HUES64 (cell line): ENCODE measurements at regions not wholly inside any gene's neighbourhood (a gene's known extent, or its start where the extent isn't known, plus 50 kb on each side); places are given as distances from the start of the nearest gene placed in this dataset.
"Not testable (repeated sequence)": the region's sequence is repeated elsewhere in the genome, so short reads cannot be mapped to it uniquely, and the experiment has no call there.

Experiments
- H3K27ac ChIP-seq: 2 replicates; pipeline ENCODE4 v1.7.0; 2013; ENCODE audit warnings: low read depth, low read length, inconsistent platforms
- H3K27me3 ChIP-seq: 2 replicates; pipeline ENCODE4 v1.6.1; 2013; ENCODE audit warnings: mild to moderate bottlenecking, low read length; ENCODE audit not compliant: insufficient read depth
- H3K36me3 ChIP-seq: 2 replicates; pipeline ENCODE4 v1.6.1; 2013; ENCODE audit warnings: mild to moderate bottlenecking, low read length; ENCODE audit not compliant: insufficient read depth
- H3K4me1 ChIP-seq: 2 replicates; pipeline ENCODE4 v1.6.1; 2013; ENCODE audit warnings: mild to moderate bottlenecking, low read length, moderate library complexity; ENCODE audit not compliant: insufficient read depth
- H3K4me3 ChIP-seq: 2 replicates; pipeline ENCODE4 v1.5.1; 2013; ENCODE audit warnings: mild to moderate bottlenecking, low read length, moderate library complexity
- H3K9ac ChIP-seq: 2 replicates; pipeline ENCODE4 v1.6.1; 2013; ENCODE audit warnings: mild to moderate bottlenecking, low read depth, low read length
- H3K9me3 ChIP-seq: 2 replicates; pipeline ENCODE4 v1.6.1; 2013; ENCODE audit warnings: low read depth, low read length; ENCODE audit not compliant: insufficient read depth
- WGBS: fragments of 150-250, 120-280 bp; methylation state at CpG from one replicate; pipeline ENCODE4 v1.1.7; 2013; ENCODE audit warnings: missing lambda C conversion rate; 5-methylcytosine and 5-hydroxymethylcytosine counted together

DNA sequence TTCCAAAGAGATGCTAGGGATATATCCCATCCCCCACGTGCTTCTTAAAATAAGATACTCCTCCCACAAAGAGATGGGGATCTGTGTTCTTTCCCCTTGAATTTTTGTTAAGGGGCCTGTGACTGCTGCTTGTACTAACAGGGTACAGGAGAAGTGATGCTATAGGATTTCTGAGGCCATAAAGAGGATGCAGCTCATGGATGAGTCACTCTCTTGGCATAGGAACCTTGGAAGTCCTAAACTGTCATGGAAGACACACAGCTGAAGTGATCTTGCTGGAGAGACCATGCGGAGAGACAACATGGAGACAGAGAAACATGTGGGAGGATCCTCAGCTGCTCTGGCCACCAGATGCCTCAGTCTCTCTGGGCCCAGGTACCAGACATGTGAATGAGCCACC, 157.2 kb downstream of the S1PR1 start:
- Histone ChIP-seq H3K36me3 (no peaks in the 10 kb centered on the region), H3K27ac (no peak overlapping the region), H3K9ac (no peak overlapping the region), H3K4me1 (no peaks in the 10 kb centered on the region; the same call in 1 of the 2 replicates), H3K27me3 (no peaks in the 10 kb centered on the region), H3K9me3 (no peaks in the 10 kb centered on the region), H3K4me3 (no peak overlapping the region)
- WGBS, result 99% methylated on average over 1 of the region's 2 CpGs

DNA sequence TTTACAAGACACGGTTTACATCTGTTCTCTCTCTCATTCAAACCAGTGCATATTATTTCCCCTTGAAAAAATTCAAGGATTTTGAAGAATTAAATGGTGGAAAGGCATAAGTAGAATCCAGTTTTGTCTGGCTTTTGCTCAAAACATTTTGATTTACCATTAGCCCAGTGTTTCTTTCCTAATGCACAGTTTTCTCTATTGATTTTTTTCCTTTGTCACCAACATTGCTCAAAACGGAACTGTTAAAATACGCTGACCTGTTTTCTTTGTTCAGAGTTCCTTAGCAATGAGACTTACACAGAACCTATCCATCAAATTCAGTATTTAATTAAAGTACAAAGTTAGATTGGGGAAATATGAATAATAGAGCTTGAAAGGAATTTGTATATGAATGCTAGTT, 162.4 kb downstream of the S1PR1 start:
- H3K4me3 ChIP-seq, result no peak overlapping the region
- H3K9ac ChIP-seq, result no peak overlapping the region
- 99% methylated on average over 2 of the region's 3 CpGs for WGBS
- no peaks in the 10 kb centered on the region for H3K36me3 ChIP-seq
- no peaks in the 10 kb centered on the region for H3K27me3 ChIP-seq
- no peaks in the 10 kb centered on the region for H3K9me3 ChIP-seq
- H3K27ac ChIP-seq, result no peak overlapping the region
- H3K4me1 ChIP-seq, result no peaks in the 10 kb centered on the region

- Histone ChIP-seq H3K9me3 (no peaks in the 10 kb centered on the region), H3K36me3 (no peaks in the 10 kb centered on the region), H3K27ac (no peak overlapping the region), H3K27me3 (no peaks in the 10 kb centered on the region), H3K4me1 (no peaks in the 10 kb centered on the region), H3K4me3 (no peak overlapping the region), H3K9ac (no peak overlapping the region)
- WGBS, result 94% methylated on average over 4 of the region's 4 CpGs
These were observed 169.5 kb downstream of the S1PR1 start for GRCh38 chr1:101406271-101406670.

GRCh38 chr1:101406681-101407080, 169.9 kb downstream of the S1PR1 start:
- H3K4me1 ChIP-seq, result no peaks in the 10 kb centered on the region
- H3K9ac ChIP-seq, result no peak overlapping the region
- no peak overlapping the region for H3K27ac ChIP-seq
- no peaks in the 10 kb centered on the region for H3K36me3 ChIP-seq
- no CpG with 5 or more reads among the region's 1 CpG for WGBS
- H3K4me3 ChIP-seq, result no peak overlapping the region
- no peaks in the 10 kb centered on the region for H3K27me3 ChIP-seq
- no peaks in the 10 kb centered on the region for H3K9me3 ChIP-seq

DNA sequence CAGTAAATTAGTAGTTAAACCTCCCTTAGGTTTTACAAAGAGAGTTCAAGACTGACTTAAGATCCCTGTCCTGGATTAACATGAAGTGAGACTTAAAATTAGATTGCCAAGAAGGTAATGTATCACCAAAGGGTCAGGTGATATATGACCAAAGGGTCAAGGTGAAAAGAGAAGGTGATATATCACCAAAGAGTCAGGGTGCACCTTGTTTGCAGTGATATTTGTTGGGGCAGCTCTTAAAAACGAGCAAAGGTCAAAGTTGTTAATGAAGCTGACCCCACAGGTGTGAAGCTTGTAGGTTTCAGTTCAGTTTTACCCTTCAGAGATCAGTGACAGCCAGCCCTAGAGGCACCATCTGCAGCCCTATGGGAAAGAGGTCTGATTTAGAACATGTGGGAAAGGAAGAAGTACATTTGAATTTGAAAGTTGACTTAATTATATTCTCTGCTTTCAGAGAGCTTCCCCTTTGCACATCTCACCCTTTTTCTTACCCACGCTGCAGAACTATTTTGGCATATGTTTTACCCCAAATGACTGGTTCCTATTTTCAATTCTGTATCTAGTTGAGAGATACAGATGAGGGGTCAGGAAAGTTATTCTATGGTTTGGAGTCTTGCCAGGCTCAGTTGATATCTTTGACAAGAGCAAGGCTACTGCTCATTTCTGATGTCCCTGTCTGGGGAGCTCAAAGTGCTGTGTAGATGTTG, 170.8 kb downstream of the S1PR1 start:
- Histone ChIP-seq H3K4me3 (no peak overlapping the region), H3K36me3 (no peaks in the 10 kb centered on the region), H3K27ac (no peak overlapping the region), H3K9ac (no peak overlapping the region), H3K4me1 (no peaks in the 10 kb centered on the region), H3K27me3 (no peaks in the 10 kb centered on the region), H3K9me3 (no peaks in the 10 kb centered on the region)
- 86% methylated on average over 2 of the region's 2 CpGs for WGBS

- Histone ChIP-seq H3K36me3 (no peaks in the 10 kb centered on the region), H3K9ac (no peak overlapping the region), H3K9me3 (no peaks in the 10 kb centered on the region), H3K4me1 (no peaks in the 10 kb centered on the region), H3K27me3 (no peaks in the 10 kb centered on the region), H3K4me3 (no peak overlapping the region), H3K27ac (no peak overlapping the region)
- WGBS, result 100% methylated on average over 1 of the region's 1 CpG
These were observed 171.6 kb downstream of the S1PR1 start for GRCh38 chr1:101408212-101409042.

DNA sequence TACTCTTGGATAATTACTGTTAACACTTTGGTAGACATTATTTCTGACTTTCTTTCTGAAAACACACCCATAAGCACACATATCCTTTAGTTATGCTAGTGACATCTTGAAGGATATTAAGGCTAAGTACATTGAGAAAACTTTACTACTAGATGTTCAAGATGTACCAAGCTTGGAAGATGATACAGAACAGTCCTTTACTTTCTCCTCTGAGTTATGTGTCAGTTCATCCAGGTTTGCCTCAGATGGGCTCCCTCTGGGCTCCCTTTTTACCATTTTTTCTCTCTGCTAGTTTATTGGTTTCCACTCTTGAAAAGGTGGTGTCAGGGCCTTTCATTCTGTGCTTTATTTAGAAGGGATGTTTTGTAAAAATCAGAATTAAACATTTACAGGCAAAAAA, 172.3 kb downstream of the S1PR1 start:
- Histone ChIP-seq H3K4me3 (no peak overlapping the region), H3K27ac (no peak overlapping the region), H3K9ac (no peak overlapping the region), H3K27me3 (no peaks in the 10 kb centered on the region), H3K9me3 (no peaks in the 10 kb centered on the region), H3K4me1 (no peaks in the 10 kb centered on the region), H3K36me3 (no peaks in the 10 kb centered on the region)

GRCh38 chr1:101410048-101410878, 173.4 kb downstream of the S1PR1 start:
- WGBS, result 79% methylated on average over 3 of the region's 3 CpGs

DNA sequence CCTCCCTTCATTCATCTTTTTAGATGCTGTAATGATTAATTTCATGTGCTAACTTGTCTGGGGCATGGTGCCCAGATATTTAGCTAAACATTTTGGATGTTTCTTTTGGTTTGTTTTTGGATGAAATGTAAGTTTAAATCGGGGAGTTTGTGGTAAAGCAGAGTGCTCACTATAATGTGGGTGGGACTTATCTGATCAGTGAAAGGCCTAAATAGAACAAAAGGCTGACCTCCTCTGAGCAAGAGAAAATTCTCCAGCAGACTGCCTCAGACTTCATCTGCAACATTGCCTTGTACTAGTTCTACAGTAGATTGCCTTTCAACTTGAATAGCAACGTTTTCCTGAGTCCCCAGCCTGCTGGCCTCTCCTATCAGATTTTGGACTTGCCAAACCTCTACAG, 183.6 kb downstream of the S1PR1 start:
- Histone ChIP-seq H3K4me3 (no peak overlapping the region), H3K36me3 (no peaks in the 10 kb centered on the region), H3K9ac (no peak overlapping the region), H3K9me3 (peaks cover 3% of the 10 kb centered on the region; the same call in 1 of the 2 replicates), H3K4me1 (no peaks in the 10 kb centered on the region), H3K27ac (no peak overlapping the region), H3K27me3 (no peaks in the 10 kb centered on the region)
- whole genome bisulfite sequencing, result 61% methylated on average over 2 of the region's 2 CpGs

More at GRCh38 chr1:101410048-101410878, 173.4 kb downstream of the S1PR1 start:
- Histone ChIP-seq H3K27ac (no peak overlapping the region), H3K27me3 (no peaks in the 10 kb centered on the region), H3K9me3 (no peaks in the 10 kb centered on the region), H3K4me3 (no peak overlapping the region), H3K9ac (no peak overlapping the region), H3K4me1 (no peaks in the 10 kb centered on the region), H3K36me3 (no peaks in the 10 kb centered on the region)

DNA sequence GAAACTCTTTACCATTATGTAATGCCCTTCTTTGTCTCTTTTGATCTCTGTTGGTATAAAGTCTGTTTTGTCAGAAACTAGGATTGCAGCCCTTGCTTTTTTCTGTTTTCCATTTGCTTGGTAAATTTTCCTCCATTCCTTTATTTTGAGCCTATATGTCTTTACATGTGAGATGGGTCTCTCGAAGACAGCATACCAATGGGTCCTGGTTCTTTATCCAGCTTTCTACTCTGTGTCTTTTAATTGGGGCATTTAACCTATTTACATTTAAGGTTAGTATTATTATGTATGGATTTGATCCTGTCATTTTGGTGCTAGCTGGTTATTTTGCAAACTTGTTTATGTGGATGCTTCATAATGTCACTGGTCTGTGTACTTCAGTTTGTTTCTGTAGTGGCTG, 191.3 kb downstream of the S1PR1 start:
- H3K27ac ChIP-seq, H3K4me3 ChIP-seq, H3K4me1 ChIP-seq, H3K36me3 ChIP-seq, H3K27me3 ChIP-seq, H3K9me3 ChIP-seq, H3K9ac ChIP-seq: not testable (repeated sequence)
- no CpG with 5 or more reads among the region's 1 CpG for WGBS

DNA sequence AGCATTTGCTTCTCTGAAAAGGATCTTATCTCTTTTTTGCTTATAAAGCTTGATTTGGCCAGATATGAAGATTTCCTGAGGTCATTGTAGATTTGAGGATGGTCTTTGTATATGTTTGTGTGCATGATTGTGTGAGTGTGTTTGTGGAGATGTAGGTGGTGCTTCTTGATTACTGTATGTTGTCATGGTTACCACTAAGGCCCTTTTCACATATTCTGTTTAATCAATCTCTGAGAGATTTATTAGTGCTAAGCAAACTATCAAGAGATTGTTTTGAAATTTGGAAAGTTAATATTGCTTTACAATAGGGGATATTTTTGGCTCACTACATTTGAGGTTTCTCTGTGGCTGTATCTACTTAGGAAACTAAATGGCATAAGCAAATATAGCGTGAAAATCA, 191.7 kb downstream of the S1PR1 start:
- Histone ChIP-seq H3K4me3 (no peak overlapping the region), H3K27ac (no peak overlapping the region)
- WGBS, result 94% methylated on average over 1 of the region's 1 CpG

More for the DNA sequence above, 191.7 kb downstream of the S1PR1 start:
- Histone ChIP-seq H3K9me3 (peaks cover 3% of the 10 kb centered on the region; the same call in 1 of the 2 replicates), H3K36me3 (no peaks in the 10 kb centered on the region), H3K9ac (no peak overlapping the region), H3K4me1 (no peaks in the 10 kb centered on the region), H3K27me3 (no peaks in the 10 kb centered on the region)
